SK-N-MC (cell line): ENCODE measurements at regions not wholly inside any gene's neighbourhood (a gene's known extent, or its start where the extent isn't known, plus 50 kb on each side); places are given as distances from the start of the nearest gene placed in this dataset.

Experiments
- EZH2 ChIP-seq: fragments of 200-600 bp; sonication (generic); IDR thresholded peaks from one replicate; pipeline ENCODE4 v1.6.1; 2017; ENCODE audit warnings: antibody characterized with exemption
- FOXP2 ChIP-seq: optimal IDR thresholded peaks from 2 replicates; pipeline ENCODE3; 2011; ENCODE audit warnings: mild to moderate bottlenecking, moderate library complexity; ENCODE audit not compliant: insufficient read depth; ENCODE audit errors: extremely low read length, control extremely low read depth
- POLR2AphosphoS5 ChIP-seq: IDR thresholded peaks from 2 replicates; pipeline ENCODE4 v1.6.1; 2012; ENCODE audit warnings: mild to moderate bottlenecking, low read depth, low read length, borderline replicate concordance

- TF ChIP-seq EZH2 (no peak), POLR2AphosphoS5 (no peak), FOXP2 (no peak)
These were observed 364.7 kb downstream of the NUAK1 start for GRCh38 chr12:105774037-105774436.
